IPS-NIHi11 (cell line): ENCODE measurements at regions not wholly inside any gene's neighbourhood (a gene's known extent, or its start where the extent isn't known, plus 50 kb on each side); places are given as distances from the start of the nearest gene placed in this dataset.
"Not testable (repeated sequence)": the region's sequence is repeated elsewhere in the genome, so short reads cannot be mapped to it uniquely, and the experiment has no call there.

Source experiments
- DNase-seq: peaks from one replicate; pipeline ENCODE4 v3.0.0; 2012; ENCODE audit warnings: mixed read lengths, low spot score

GRCh38 chr2:242004223-242004901 lies 134.8 kb downstream of the RTP5 start:
- no peak for DNase-seq

GRCh38 chr2:242004902-242005230 lies 135.3 kb downstream of the RTP5 start:
- DNase-seq: no peak

- DNase-seq: not testable (repeated sequence)
Measured at GRCh38 chr2:242006091-242006634, 136.6 kb downstream of the RTP5 start.

GRCh38 chr2:242008908-242009307 lies 139.4 kb downstream of the RTP5 start:
- not testable (repeated sequence) for DNase-seq

- DNase-seq: not testable (repeated sequence)
Measured at GRCh38 chr2:242009846-242010245, 140.3 kb downstream of the RTP5 start.

GRCh38 chr2:242010252-242011166 lies 141.0 kb downstream of the RTP5 start:
- not testable (repeated sequence) for DNase-seq

GRCh38 chr2:242011167-242011513 lies 141.6 kb downstream of the RTP5 start:
- DNase-seq: no peak

GRCh38 chr2:242011516-242011915 lies 142.0 kb downstream of the RTP5 start:
- DNase-seq: no peak

- no peak for DNase-seq
Measured at GRCh38 chr2:242011991-242012764, 142.6 kb downstream of the RTP5 start.

GRCh38 chr2:242012956-242013764 lies 143.6 kb downstream of the RTP5 start:
- DNase-seq: no peak

GRCh38 chr2:242013771-242014170 lies 144.2 kb downstream of the RTP5 start:
- DNase-seq: no peak

GRCh38 chr2:242015108-242016065 lies 145.9 kb downstream of the RTP5 start:
- DNase-seq: no peak

- no peak for DNase-seq
Measured at GRCh38 chr2:242017086-242017485, 147.6 kb downstream of the RTP5 start.

- not testable (repeated sequence) for DNase-seq
Measured at GRCh38 chr2:242018416-242018815, 148.9 kb downstream of the RTP5 start.

- no peak for DNase-seq
Measured at GRCh38 chr2:242019344-242019743, 149.8 kb downstream of the RTP5 start.

- DNase-seq: no peak
Measured at GRCh38 chr2:242020196-242021004, 150.9 kb downstream of the RTP5 start.

GRCh38 chr2:242022550-242023290 lies 153.2 kb downstream of the RTP5 start:
- DNase-seq: no peak

GRCh38 chr2:242024751-242025355 lies 155.3 kb downstream of the RTP5 start:
- DNase-seq: no peak
